Transverse colon (tissue), 4 donors: ENCODE measurements at regions not wholly inside any gene's neighbourhood (a gene's known extent, or its start where the extent isn't known, plus 50 kb on each side); places are given as distances from the start of the nearest gene placed in this dataset.
A peak's percentile ranks its signal among the peaks of the same experiment; 100 is the strongest.

Source experiments
- DNase-seq: peaks from one replicate; pipeline ENCODE4 v3.0.0-alpha.2; 2019
- H3K27ac ChIP-seq, 4 donors: fragments of 200-600 bp; sonication (generic); 2 replicates each; pipeline ENCODE4 v1.5.1; 2016 to 2018; ENCODE audit warnings: inconsistent platforms in 4 of 4
- H3K27me3 ChIP-seq: fragments of 200-600 bp; sonication (generic); 2 replicates; pipeline ENCODE4 v1.5.1; 2017; ENCODE audit warnings: inconsistent platforms
- H3K36me3 ChIP-seq, 4 donors: fragments of 200-600 bp; sonication (generic); 2 replicates each; pipeline ENCODE4 v1.5.1; 2017 to 2019; ENCODE audit warnings: inconsistent platforms in 4 of 4
- H3K4me1 ChIP-seq, 4 donors: fragments of 200-600 bp; sonication (generic); 2 replicates each; pipeline ENCODE4 v1.5.1; 2017 to 2020; ENCODE audit warnings: inconsistent platforms in 4 of 4
- H3K4me3 ChIP-seq, 4 donors: fragments of 200-600 bp; sonication (generic); 1 replicate in 1 of 4; 2 replicates in 3 of 4; pipeline versions ENCODE4 v1.5.1 to v1.6.1; 2017 to 2019; ENCODE audit warnings: inconsistent platforms in 4 of 4
- H3K9me3 ChIP-seq, 2 donors: fragments of 200-600 bp; sonication (generic); 2 replicates each; pipeline ENCODE4 v1.5.1; 2017 to 2019; ENCODE audit warnings: inconsistent platforms in 2 of 2
- EP300 ChIP-seq: sonication (generic); formaldehyde crosslinking; IDR thresholded peaks from one replicate; pipeline ENCODE4 v1.6.1; 2017; ENCODE audit warnings: antibody characterized with exemption, low read depth
- POLR2A ChIP-seq: fragments of 450-650 bp; IDR thresholded peaks from one replicate; pipeline ENCODE4 v1.6.1; 2016; ENCODE audit warnings: antibody characterized with exemption, mild to moderate bottlenecking, moderate library complexity
- POLR2AphosphoS5 ChIP-seq, 3 donors: sonication (generic); formaldehyde crosslinking; IDR thresholded peaks; one replicate each; pipeline ENCODE4 v1.6.1; 2016; ENCODE audit warnings: antibody characterized with exemption in 3 of 3
- WGBS, 2 donors: methylation state at CpG; one replicate each; pipeline ENCODE4 v1.1.5; 2018; ENCODE audit warnings: low coverage in 1 of 2; 5-methylcytosine and 5-hydroxymethylcytosine counted together
- in situ Hi-C, 4 donors: fragments of 200-750 bp; cut with MboI; loops; one replicate each; pipeline versions ENCODE4 v1.15.0 to v1.15.1; 2017; ENCODE audit warnings: low sequenced_read_pairs in 3 of 4, low pct_ligation_motif_present in 1 of 4, low pct_unique_long_range_greater_than_20kb in 1 of 4
- intact Hi-C: fragments of 100-400 bp; cut with DNase I; formaldehyde crosslinking; loops from one replicate; pipeline ENCODE4 v1.15.1; 2023; ENCODE audit warnings: low total_unique reads
- TF ChIP-seq, protein P1 (sequence below), 5 experiments: fragments of 200-600 bp in 3 of 5; fragments of 450-650 bp in 2 of 5; sonication (generic) in 3 of 5; IDR thresholded peaks; 1 replicate in 2 of 5; 2 replicates in 3 of 5; pipeline ENCODE4 v1.5.1; 2016 to 2017; ENCODE audit warnings: antibody characterized with exemption in 5 of 5, inconsistent platforms in 3 of 5, mild to moderate bottlenecking in 2 of 5, moderate library complexity in 1 of 5

DNA sequence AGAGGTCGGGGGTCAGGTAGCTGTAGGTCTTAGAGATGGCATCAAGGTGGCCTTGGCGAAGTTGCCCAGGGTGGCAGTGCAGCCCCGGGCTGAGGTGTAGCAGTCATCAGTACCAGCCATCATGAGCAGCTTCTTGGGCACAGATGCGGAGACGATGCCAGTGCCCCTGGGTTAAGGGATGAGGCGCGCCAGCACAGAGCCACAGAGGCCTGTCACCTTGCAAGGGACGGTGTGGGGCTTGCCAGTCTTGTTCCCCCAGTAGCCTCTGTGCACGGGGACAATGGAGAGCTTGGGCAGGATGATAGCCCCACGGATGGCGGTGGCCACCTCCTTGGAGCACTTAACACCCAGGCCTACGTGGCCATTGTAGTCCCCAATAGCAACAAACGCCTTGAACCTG is 750.7 kb upstream of the PABPC4L start:
- Histone ChIP-seq H3K4me3 (no peak overlapping the region), H3K27ac (no peak overlapping the region), H3K4me1 (no peaks in the 10 kb centered on the region), H3K9me3 (no peaks in the 10 kb centered on the region), H3K36me3 (no peaks in the 10 kb centered on the region), H3K27me3 (no peaks in the 10 kb centered on the region)
- intact Hi-C loops, result no loop called here
- WGBS, 2 donors, result 87% methylated on average over 13 of the region's 13 CpGs; no CpG with 5 or more reads in 1 of the 2 donors
- TF ChIP-seq POLR2A (no peak), POLR2AphosphoS5 (IDR thresholded peaks at IDR 0.05) (no peak), EP300 (no peak)
- in situ Hi-C loops, result no loop called here
- no peak for DNase-seq

DNA sequence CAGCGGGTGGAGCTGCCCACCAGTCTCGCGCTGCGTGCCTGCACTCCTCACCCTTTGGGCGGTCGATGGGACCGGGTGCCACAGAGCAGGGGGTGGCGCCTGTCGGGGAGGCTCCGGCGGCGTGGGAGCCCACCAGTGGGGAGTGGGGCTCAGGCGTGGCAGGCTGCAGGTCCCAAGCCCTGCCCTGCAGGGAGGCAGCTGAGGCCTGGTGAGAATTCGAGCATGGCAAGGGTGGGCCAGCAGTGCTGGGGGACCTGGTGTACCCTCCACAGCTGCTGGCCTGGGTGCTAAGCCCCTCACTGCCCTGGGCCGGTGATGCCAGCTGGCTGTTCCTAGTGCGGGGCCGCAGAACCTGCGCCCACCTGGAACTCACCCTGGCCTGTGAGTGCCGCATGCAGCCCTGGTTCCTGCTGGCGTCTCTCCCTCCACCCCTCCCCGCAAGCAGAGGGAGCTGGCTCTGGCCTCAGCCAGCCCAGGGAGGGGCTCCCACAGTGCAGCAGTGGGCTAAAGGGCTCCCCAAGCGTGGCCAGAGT is 746.6 kb upstream of the PABPC4L start:
- Histone ChIP-seq H3K9me3 (no peaks in the 10 kb centered on the region), H3K27ac (no peak overlapping the region), H3K4me1 (no peaks in the 10 kb centered on the region), H3K36me3 (no peaks in the 10 kb centered on the region), H3K4me3 (no peak overlapping the region), H3K27me3 (no peaks in the 10 kb centered on the region)
- TF ChIP-seq POLR2AphosphoS5 (IDR thresholded peaks at IDR 0.05) (no peak), POLR2A (no peak)
- TF ChIP-seq, protein P1, sequence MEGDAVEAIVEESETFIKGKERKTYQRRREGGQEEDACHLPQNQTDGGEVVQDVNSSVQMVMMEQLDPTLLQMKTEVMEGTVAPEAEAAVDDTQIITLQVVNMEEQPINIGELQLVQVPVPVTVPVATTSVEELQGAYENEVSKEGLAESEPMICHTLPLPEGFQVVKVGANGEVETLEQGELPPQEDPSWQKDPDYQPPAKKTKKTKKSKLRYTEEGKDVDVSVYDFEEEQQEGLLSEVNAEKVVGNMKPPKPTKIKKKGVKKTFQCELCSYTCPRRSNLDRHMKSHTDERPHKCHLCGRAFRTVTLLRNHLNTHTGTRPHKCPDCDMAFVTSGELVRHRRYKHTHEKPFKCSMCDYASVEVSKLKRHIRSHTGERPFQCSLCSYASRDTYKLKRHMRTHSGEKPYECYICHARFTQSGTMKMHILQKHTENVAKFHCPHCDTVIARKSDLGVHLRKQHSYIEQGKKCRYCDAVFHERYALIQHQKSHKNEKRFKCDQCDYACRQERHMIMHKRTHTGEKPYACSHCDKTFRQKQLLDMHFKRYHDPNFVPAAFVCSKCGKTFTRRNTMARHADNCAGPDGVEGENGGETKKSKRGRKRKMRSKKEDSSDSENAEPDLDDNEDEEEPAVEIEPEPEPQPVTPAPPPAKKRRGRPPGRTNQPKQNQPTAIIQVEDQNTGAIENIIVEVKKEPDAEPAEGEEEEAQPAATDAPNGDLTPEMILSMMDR (IDR thresholded peaks at IDR 0.05), result no peak
- in situ Hi-C loops, result no loop called here
- DNase-seq, result no peak
- 91% methylated on average over 21 of the region's 22 CpGs; no CpG with 5 or more reads in 1 of the 2 donors for WGBS, 2 donors
- intact Hi-C loops, result no loop called here

DNA sequence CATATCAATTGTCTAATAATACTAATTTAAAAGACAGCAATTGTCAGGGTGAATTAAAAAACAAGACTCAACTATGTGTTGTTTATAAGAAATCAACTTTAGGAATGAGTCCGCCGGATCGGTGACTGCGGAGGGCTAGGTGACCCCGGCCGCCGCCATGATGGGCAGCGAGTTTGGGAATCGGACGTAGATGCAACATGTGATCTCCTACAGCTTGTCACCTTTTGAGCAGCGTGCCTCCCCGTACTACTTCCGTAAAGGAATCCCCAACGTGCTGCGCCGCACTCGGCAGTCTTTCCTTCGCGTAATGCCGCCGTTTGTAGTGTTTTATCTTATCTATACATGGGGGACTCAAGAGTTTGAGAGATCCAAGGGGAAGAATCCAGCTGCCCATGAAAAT is 742.5 kb upstream of the PABPC4L start:
- DNase-seq, result no peak
- 87 to 95% methylated on average over 19 to 21 of the region's 21 CpGs for WGBS, 2 donors
- intact Hi-C loops, result no loop called here
- Histone ChIP-seq H3K27me3 (no peaks in the 10 kb centered on the region), H3K27ac (no peak overlapping the region), H3K36me3 (no peaks in the 10 kb centered on the region), H3K4me3 (no peak overlapping the region), H3K9me3 (no peaks in the 10 kb centered on the region), H3K4me1 (no peaks in the 10 kb centered on the region)
- in situ Hi-C loops, result no loop called here
- TF ChIP-seq POLR2AphosphoS5 (IDR thresholded peaks at IDR 0.05), result no peak
- TF ChIP-seq, protein P1 (IDR thresholded peaks at IDR 0.05), result no peak

DNA sequence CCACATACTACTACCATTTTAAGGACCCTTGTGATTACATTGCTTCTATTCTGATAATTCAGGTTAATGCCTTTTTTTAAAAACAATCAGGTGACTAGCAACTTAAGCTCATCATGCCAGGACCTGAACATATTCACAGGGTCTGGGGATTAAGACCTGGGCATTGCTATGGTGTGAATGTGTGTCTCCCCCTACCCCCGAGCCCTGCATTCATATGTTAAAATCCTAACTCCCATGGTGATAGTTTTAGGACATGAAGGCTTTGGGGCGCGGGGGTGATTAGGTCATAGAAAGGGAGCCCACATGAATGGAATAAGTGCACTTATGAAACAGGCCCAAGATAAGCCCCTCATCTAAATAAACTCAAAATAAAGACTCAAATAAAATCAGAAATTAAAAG is 734.4 kb upstream of the PABPC4L start:
- TF ChIP-seq, protein P1 (IDR thresholded peaks at IDR 0.05), result no peak
- TF ChIP-seq POLR2A, result no peak
- TF ChIP-seq POLR2AphosphoS5 (IDR thresholded peaks at IDR 0.05), result no peak
- no peak for TF ChIP-seq EP300
- intact Hi-C loops, result no loop called here
- DNase-seq, result no peak
- no peaks in the 10 kb centered on the region for H3K36me3 ChIP-seq
- no peaks in the 10 kb centered on the region for H3K27me3 ChIP-seq
- no peak overlapping the region for H3K27ac ChIP-seq
- H3K4me1 ChIP-seq, result no peaks in the 10 kb centered on the region
- no peaks in the 10 kb centered on the region for H3K9me3 ChIP-seq
- 84 to 100% methylated on average over 1 to 3 of the region's 3 CpGs for WGBS, 2 donors
- in situ Hi-C loops, result no loop called here
- H3K4me3 ChIP-seq, result no peak overlapping the region

DNA sequence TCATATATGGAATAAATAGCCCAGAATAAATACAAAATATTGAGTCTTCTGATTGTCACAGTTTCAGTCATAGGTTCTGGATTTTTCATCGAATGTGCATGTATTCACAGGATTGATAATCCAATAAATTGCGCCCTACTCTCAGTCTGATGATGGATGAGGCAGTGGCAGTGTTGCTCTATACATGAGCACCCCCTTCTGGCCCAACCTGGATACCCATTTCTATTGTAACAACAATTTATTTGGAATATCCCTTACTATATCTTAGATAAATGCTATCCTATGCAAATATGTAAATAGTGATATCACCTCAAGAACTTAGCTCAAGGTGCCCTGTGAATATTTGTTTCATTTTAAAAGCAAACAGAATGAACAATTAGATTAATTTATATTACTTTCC is 733.7 kb upstream of the PABPC4L start:
- DNase-seq, result no peak
- Histone ChIP-seq H3K36me3 (no peaks in the 10 kb centered on the region), H3K4me3 (no peak overlapping the region), H3K4me1 (no peaks in the 10 kb centered on the region), H3K9me3 (no peaks in the 10 kb centered on the region), H3K27me3 (no peaks in the 10 kb centered on the region), H3K27ac (no peak overlapping the region)
- intact Hi-C loops, result no loop called here
- in situ Hi-C loops, result no loop called here
- 67 to 72% methylated on average over 2 of the region's 2 CpGs for WGBS, 2 donors
- TF ChIP-seq, protein P1 (IDR thresholded peaks at IDR 0.05), result peak in 2 of 5 experiments; percentile 17 to 25
- no peak for TF ChIP-seq POLR2AphosphoS5 (IDR thresholded peaks at IDR 0.05)
